GM19023 (cell line): ENCODE measurements at regions not wholly inside any gene's neighbourhood (a gene's known extent, or its start where the extent isn't known, plus 50 kb on each side); places are given as distances from the start of the nearest gene placed in this dataset.
A peak's percentile ranks its signal among the peaks of the same experiment; 100 is the strongest.

Experiments
- ATAC-seq: cut with Tn5 transposase; IDR thresholded peaks from one replicate; pipeline ENCODE4 v1.9.1; 2021; ENCODE audit warnings: mild to moderate bottlenecking, moderate library complexity; ENCODE audit not compliant: unreplicated experiment

DNA sequence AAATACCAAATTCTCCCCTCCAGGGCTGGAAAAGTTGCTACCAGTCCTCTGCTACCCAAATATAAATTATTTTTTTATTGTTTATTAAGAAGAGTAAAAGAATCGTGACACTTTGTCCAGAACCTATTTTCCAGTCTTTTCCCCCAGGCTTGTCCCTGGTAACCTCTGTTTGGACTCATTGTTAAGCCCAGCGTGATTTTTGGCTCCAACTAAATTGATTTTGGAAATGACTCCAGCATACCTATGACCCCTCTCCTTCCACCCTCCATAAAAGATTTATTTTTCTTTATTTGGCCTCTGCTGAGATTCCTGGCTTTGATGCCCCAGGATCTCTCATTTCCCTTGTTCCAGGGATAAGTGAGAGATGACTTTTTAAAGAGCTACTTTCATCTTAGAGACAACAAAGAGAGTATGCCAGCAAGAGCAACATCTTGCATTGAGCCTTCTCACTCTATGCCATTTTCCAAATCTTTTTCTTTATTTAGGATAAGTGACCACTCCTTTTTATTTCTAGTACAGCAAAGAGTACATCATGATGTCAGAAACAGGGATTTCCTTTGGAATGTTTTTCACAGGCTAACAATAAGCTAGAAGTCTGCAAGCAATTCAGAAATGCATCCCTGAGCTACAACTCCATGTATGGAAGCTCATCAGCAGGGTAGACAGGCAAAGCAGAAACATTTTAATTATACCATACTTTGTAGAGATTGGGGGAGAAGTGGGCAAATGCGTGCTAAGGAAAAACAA, 75.8 kb downstream of the DAD1 start:
- no peak for ATAC-seq

DNA sequence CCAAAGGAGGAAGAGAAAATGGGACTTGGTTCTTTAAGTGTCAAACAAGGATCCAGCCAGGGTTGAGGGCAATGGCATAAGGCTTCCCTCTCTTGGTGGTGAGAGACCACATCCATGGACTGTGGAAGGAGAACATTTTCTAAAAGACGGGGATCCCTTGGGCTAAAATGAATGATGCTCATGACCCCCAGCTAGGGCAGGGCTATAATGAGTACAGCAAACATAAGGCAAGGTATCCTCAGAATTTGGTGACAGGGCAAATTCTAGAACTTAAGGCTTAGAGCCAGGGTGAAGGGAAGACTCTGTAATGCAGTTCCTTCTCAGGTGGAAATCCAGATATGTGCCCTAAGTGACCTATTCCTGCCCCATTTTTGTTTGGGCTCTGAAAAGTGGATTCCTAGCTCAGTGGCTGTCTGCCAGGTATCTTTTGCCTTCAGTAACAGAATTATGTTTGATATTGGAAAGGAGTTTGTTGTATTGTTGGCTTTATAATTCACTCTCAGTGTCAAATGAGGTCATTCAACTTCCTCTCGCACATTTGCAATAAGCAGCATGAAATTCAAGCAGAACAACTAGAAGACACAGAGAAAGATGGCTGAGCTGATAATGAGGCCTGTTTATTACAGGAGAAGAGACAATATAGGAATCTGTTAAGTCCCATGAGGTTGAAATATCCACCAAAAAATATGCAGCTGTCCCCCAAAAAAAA, 76.8 kb downstream of the DAD1 start:
- no peak for ATAC-seq

DNA sequence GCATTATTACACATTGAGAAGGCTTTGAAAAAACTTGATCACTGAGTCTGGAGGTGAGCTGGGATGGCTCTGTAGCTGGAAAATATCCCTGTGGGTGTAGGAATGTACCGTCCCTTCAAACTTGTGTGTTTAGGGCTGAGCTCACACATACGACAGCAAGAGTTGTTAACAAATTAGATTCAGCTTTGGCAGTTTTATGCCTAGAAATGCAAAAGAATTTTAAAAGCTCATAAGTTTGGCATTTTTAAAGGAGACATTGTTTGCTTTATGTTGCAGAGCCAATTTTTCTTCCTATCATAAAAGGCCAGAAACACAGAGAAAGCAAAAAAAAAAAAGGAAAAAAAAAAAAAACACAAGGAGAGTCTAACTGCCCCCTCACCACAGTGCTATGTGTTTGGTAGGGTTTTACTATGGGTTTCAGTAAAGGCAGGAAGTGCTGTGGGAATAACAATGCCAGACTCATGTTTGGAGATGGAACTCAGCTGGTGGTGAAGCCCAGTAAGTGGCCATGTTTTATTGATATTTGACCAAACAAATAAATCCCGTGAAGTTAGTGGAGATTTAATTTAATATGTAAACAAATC, 78.4 kb downstream of the DAD1 start:
- no peak for ATAC-seq

DNA sequence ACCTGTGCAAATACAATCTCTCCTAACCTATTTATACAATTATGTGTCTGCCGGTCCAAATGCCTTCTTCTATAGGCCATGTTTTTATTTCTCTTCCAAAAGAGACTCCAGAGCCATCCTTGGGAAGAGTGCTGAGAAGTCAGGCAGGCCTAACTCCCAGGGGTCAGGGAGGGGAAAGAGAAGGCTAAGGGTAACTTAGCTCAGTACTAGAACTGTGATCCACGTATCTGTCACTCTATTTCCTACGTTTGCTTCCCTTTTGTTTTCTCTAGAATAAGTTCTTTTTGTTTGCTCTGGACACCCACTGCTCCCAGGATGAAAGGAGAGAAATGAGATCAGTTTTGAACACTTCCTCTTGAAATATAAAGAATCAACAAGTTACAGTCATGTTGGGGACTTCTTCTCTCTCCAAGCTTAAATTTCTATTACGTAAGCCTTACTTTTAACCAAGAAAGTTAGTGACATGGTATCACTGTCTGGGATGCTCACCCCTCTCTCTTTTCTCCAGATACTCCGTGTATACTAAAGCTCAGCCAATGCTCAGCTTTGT, 79.2 kb downstream of the DAD1 start:
- no peak for ATAC-seq

DNA sequence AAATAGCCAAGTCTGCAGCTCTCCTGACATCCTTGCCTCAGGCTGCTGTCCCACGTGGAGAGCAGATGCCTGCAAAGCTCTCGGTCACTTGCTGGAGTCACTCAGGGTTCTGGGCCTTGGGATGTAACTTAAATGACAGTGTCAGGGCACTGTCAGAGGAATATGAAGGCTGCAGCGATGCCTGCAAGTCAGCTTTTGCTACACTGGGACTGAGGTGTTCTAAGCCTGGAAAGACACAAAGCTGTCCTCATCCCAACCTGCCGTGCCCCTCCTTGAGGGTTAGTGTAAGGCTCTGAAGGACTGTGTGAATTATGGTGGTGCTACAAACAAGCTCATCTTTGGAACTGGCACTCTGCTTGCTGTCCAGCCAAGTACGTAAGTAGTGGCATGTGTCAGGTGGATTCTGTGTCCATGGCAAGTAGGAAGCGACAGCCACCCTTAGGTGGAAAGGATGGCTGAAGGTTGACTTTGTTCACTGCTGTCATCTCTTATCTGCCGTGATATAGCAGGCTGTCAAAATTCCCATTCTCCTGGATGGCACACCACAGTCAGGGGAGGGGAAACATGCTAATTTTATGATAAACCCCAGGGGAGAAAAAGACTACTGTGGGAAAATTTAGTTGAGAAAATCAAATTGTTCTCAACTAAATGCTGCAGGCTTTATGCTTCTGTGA, 79.9 kb downstream of the DAD1 start:
- no peak for ATAC-seq

DNA sequence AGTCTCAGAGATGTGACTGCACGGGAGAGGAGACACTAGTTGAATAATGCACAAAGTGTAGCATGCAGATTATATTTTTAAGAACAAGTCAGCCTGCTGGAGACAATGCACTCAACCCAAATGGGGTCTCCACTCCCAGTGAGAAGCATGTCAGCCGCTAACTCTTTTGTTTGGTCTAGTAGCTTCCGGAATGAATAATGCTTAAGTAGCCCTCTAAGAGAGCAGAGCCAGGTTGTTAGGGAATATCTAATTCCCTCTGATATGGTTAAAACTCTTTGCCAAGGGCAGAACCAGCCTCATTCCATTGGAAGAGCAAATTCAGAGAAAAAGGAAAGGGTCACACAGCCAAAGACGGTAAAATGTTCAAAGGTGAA, 80.4 kb downstream of the DAD1 start:
- ATAC-seq: no peak

DNA sequence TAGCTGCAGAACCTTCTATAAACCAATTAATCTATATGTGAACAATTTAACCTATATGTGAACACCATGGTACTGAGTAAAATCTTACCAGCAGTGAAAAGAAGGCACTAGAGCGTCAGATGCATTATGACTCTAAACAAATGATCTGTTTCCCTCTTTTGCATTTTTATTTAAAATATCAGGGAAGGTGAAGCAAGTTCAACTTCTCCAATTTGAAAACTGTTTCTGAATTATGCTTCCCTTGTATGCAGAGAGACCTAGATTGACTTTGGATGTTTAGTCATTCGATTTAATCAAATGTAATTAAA, 80.9 kb downstream of the DAD1 start:
- no peak for ATAC-seq

DNA sequence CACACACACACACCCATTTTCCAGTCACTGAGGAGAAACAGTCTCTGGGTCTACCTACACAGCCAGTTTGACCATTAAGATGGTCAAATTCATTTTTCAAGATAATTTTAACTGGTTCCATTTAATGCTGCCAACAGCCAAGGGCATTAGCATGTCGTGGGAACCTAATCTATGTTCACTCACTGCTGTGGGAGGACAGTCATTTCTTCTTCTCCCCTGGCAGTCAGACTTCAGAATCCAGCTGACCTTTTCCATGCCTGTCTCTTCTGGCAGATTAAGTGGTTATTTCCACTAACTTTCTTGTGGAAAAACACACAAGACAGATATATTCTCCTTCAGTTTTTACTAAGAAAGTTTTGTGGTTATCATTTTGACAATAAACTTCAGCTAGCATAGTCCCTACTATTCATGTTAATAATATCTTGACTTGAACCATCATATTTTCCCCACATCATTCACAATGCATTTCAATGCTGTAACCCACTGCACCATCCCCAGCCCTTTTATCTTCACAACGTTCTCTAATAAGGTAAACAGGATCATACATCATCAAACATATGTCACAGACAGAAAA, 82.2 kb downstream of the DAD1 start:
- no peak for ATAC-seq

DNA sequence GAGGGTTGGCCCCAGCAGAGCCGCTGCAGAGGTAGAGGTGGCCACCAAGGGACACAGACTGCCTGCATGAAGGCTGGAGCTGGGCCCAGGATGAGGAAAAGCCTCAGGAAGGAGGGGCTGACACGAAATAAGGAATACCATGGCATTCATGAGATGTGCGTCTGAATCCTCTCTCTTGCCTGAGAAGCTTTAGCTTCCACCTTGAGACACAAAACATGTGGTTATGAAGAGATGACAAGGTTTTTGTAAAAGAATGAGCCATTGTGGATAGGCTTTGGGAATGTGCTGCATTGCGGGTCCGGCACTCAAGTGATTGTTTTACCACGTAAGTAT, 82.7 kb downstream of the DAD1 start:
- no peak for ATAC-seq

DNA sequence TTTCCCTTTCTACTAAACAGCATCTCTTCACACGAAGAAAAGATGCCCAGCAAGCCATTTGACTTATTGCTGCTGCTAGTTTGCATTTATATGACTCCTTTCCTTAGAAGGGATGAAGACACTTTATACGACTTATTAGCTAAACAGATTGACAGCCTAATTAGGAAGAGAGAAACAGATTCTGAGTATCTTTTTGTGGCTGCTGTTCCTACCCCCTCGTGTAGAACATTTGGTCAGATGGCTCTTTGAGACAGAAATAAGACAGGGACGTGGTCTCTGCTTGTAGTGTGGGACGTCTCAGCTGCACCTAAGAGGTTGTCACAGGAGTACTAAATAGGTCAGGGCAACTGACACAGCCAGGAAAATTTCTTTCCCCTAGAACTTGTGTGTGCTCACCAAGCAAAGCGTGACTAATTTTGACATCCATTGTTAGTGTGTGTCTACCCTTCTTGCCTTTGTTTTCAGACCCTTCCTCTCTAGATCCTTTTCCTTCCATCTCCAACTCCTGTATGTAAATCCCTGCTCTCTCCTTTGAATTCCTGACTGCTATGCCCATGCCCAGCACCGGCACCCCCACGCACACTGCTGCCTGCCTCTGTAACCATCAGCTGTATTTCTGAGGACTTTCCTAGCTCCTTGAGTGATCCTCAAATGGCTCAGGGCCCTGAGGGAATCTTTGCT, 83.2 kb downstream of the DAD1 start:
- peak; percentile 46 for ATAC-seq

DNA sequence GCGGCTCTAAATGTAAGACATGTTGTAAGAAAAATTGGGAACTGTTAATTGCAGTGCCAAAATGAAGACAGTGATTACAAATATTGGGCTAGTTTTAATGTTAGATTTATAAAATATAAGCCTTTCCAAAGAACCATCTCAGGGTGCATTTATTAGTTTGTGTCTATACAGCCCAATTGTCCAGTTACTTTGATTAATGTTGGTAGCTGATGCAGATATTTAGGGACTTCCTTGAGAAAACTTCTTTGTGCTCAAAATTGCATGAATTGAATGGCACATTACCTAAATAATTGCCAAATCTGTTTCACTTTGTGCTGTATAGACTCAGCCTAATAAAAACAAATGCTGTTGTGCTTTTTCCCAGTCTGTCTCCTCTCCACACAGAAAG, 83.7 kb downstream of the DAD1 start:
- ATAC-seq: no peak

DNA sequence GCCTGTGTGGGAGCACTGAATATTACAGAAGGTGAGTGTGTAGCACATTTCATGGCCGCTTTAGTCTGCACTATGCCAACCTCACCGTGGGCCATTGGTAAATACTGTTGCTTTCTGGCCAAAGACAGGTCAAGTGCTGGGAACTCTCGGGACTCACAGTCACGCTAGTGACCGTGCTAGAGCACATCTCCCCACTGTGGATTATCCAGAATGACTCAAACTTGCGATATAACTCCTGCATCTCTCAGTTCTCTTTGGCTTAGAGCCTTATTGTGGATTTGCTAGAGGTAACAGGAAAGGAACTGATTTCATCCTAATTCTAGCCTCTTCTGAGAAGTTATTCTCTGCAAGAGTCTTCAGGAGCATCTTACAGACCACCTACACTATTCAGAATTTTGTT, 86.5 kb downstream of the DAD1 start:
- no peak for ATAC-seq

DNA sequence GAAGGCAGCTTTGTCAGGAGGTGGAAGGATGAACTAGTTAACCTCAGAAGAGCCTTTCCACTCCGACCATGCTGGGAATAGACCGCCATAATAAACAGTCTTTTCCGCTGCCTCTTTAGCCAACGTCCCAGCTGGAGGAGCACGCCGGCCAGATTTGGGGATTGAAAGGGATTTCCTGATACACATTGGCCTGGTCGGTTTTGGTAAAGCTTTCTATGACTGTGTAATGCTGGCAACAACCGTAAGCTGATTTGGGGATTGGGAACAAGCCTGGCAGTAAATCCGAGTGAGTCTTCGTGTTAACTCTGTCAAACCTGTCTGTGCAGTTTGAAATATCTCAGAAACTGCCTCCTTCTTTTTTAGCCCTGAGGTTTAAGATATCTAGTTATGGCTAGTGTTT, 87.0 kb downstream of the DAD1 start:
- no peak for ATAC-seq

DNA sequence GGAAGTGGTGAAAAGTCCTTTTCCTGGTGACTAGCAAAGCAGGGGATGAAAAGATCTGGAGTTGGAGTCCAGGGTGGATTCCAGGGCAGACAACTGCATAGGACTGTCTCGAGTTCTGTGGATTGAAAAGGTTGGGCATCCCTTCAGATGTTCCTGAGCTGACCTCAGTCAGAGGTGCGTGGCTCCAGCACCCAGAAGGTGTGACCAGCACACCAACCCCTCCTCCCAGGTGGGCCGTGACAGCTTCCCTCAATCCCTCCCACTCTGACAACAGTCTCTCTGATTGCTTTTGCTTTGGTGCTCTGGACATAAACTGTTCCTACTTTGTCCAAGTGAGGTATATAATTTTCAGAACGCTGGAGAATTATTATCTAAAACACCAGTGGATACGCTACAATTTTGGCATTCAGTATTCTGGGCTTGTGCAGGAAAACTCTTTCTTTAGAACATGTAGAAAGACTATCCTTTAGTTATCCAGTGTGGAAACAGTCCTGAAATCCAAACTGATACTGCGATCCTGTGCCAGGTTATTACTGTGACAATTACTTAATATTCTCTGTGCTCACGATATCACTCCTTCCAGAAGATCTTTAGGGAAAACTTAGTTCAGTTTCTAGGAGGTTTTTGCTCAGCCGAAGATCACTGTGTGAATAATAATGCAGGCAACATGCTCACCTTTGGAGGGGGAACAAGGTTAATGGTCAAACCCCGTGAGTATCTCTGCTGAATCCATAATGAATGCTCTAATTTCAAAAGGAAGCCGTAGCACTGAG, 87.9 kb downstream of the DAD1 start:
- no peak for ATAC-seq

DNA sequence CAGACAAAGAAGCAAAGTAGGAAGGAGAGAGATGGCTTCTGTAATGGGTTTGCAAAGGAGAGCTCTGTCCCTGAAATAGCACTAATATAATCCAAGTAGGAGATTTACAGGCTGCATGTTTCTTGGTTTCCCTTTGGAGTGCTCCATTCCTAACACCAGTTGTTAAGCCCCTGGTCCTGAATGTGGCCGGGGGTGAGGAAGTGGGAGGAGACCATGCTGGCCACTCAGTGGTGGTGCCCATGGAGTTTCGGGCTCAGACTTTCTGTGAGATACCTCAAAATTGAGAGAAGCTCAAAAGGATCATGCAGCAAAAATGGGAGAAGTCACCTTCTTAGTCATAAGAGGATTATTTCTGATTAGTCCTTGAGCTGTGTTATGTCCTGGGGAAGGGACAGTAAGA, 88.5 kb downstream of the DAD1 start:
- no peak for ATAC-seq

DNA sequence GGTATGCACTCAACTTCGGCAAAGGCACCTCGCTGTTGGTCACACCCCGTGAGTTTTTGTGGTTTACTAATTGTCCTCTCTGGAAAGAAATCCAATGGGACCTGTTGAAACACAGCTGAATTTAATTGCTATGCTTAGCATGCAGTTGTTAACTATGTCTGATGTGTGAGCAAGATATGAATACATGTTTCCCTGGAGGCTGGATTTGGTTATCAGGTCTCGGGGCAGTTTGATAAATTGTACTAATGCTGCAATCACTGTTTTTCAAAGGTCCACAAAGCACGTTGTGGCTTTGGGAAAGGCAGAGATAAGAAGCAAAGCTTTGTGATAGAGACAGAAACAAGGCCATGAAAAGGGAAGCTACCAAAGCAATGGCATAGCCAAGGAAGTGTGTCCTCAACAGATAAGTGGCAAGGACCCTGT, 91.3 kb downstream of the DAD1 start:
- ATAC-seq: no peak

DNA sequence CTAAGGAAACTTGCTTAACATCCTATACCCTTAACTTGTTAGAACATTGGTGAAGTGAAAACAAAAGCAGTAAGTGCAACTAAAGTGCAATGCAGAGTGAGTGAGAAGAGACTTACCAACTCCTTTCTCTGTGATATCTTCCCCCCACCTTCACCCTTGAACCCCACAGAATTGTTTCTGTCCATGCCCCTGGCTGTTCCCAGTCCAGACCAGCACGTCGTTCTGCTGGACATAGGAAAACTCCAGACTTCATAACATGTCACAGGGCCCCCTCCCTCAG, 91.9 kb downstream of the DAD1 start:
- no peak for ATAC-seq

DNA sequence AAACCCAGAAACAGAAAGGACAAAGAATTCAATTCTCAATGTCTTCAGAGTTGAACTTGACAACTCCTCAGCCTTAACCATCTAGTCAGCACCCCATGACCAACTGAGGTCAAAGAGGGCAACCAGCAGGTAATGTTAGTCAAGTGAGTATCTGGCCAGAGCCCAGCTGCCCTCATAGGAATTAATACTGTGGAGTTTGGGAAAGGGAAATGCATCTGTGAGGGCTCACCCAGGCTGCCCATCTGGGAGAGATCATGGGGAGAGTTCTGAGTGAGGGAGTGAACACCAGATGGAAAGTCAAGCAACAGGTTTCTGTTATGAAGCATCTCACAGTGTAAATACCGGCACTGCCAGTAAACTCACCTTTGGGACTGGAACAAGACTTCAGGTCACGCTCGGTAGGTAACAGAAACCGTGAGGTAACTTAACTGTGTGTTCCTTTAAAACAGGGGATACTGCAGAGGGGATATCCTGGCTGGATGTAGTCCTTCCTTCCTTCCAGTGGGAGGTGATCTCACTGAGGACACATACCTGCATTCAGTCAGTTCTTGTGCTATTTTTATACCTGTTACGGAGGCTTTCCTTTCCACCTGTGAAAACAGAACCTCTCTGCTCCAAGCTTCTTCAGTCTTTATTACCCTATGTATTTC, 94.4 kb downstream of the DAD1 start:
- ATAC-seq: no peak

DNA sequence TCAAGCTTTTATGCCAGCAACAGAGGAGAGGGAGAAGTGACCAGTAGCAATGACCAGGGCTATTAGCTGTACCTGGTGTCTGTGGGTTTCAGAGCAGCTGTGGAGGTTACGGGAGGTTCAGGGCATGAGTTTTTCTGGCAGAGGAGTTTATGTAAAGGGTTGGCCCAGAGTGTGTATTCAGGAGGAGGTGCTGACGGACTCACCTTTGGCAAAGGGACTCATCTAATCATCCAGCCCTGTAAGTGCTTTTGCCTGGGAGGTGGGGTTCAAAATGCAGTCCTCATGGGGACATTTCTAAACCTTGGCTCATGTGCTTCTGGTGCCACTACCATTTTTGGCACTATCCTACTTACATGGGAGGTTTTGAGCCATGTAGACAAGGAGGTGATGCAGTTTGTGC, 95.3 kb downstream of the DAD1 start:
- no peak for ATAC-seq
